ENCODE measurements at regions not wholly inside any gene's neighbourhood (a gene's known extent, or its start where the extent isn't known, plus 50 kb on each side); places are given as distances from the start of the nearest gene placed in this dataset.

DNA sequence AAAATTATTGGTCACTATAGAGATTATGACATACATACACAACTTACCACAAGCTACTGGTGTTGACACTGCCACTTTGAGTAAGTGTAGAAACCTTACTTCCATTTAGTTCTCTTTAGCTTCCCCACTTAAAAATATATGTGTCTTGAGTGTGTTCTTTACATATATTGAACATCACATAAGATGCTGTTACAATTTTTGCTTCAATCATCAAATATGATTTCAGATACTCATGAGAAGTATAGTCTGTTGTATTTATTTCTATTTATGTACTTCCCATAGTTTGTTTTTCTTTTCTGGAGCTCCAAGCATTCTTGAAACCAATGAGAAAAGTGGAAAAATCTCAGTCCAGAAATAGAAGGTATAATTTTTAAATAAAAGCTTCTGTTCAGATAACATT lies 102.7 kb upstream of the SDK1 start:
- in situ Hi-C loops (cut with MboI; ENCODE audit: low sequenced_read_pairs, unreplicated experiment) = no loop called here
- no peak for DNase-seq (ENCODE audit: low spot score)
- no peak for TF ChIP-seq CTCF (IDR thresholded peaks at IDR 0.05; ENCODE audit: borderline replicate concordance, control extremely low read depth, extremely low read depth, insufficient read depth, missing control alignments)

GRCh38 chr7:3200504-3200903 lies 100.5 kb upstream of the SDK1 start:
- TF ChIP-seq CTCF (IDR thresholded peaks at IDR 0.05; ENCODE audit: borderline replicate concordance, control extremely low read depth, extremely low read depth, insufficient read depth, missing control alignments) = peak; percentile 47
- peak; percentile 70 for DNase-seq (ENCODE audit: low spot score)
- in situ Hi-C loops (cut with MboI; ENCODE audit: low sequenced_read_pairs, unreplicated experiment) = no loop called here

GRCh38 chr7:3201306-3201705 lies 99.7 kb upstream of the SDK1 start:
- DNase-seq (ENCODE audit: low spot score) = no peak
- TF ChIP-seq CTCF (IDR thresholded peaks at IDR 0.05; ENCODE audit: borderline replicate concordance, control extremely low read depth, extremely low read depth, insufficient read depth, missing control alignments) = no peak
- in situ Hi-C loops (cut with MboI; ENCODE audit: low sequenced_read_pairs, unreplicated experiment) = no loop called here

DNA sequence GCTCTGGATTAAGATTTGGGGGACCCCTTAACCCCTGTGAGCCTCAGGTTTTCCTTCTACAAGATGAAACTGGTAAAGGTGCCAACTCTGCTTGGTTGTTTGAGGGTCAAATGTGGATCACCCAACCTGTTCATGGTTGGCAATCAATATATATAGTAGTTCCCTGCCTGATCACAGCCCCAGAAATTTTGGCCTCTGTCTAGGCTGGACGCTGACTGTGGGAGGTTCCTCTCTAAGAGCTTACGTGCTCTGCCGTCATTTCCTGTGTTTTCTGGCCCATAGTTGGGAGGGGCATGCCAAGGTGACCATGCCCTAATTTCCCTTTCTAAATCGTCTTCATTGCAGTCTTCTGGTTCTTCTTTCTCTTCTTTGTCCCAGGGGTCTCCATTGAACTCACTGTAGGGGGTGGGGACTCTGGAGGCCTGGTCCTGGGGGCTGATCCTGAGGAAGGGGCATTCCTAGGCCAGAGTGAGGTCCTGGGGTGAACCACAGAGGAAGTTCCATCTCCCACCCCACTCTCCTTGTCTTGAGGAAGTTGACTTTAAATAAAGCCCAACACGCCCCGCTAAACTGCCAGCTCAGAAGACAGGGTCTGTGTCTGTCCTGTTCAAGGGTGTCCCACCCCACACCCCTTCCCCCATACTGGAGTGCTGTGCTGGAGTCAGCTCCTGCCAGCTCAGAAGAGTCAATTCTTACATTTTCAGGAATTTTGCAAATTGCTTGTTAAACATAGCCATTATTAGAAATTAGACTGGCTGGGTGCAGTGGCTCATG lies 98.9 kb upstream of the SDK1 start:
- in situ Hi-C loops (cut with MboI; ENCODE audit: low sequenced_read_pairs, unreplicated experiment) = no loop called here
- peak; percentile 9 for DNase-seq (ENCODE audit: low spot score)
- TF ChIP-seq CTCF (IDR thresholded peaks at IDR 0.05; ENCODE audit: borderline replicate concordance, control extremely low read depth, extremely low read depth, insufficient read depth, missing control alignments) = no peak

DNA sequence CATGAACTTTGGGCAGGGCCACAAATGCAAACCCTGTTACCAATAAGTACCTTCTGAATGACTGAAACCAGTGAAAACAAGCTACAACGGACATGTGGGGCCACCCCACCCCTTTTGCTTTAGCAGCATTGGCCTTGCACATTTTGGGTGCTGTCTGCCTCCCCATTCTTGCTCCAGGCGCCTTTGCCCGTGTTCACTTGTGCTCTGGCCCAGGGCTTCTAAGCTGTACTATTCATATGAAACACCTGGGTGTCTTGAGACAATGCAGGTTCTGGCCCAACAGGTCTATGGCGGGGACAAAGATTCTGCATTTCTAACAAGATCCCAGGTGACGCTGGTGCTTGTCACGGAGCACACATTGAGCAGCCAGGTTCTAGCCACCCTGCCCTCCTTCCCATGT lies 96.5 kb upstream of the SDK1 start:
- in situ Hi-C loops (cut with MboI; ENCODE audit: low sequenced_read_pairs, unreplicated experiment) = no loop called here
- DNase-seq (ENCODE audit: low spot score) = no peak
- TF ChIP-seq CTCF (IDR thresholded peaks at IDR 0.05; ENCODE audit: borderline replicate concordance, control extremely low read depth, extremely low read depth, insufficient read depth, missing control alignments) = no peak

- in situ Hi-C loops (cut with MboI; ENCODE audit: low sequenced_read_pairs, unreplicated experiment) = no loop called here
- no peak for TF ChIP-seq CTCF (IDR thresholded peaks at IDR 0.05; ENCODE audit: borderline replicate concordance, control extremely low read depth, extremely low read depth, insufficient read depth, missing control alignments)
- no peak for DNase-seq (ENCODE audit: low spot score)
Measured at GRCh38 chr7:3206101-3206500, 95.0 kb upstream of the SDK1 start.

Measured in GM13976 (cell line).